ENCODE measurements at regions not wholly inside any gene's neighbourhood (a gene's known extent, or its start where the extent isn't known, plus 50 kb on each side); places are given as distances from the start of the nearest gene placed in this dataset.

DNA sequence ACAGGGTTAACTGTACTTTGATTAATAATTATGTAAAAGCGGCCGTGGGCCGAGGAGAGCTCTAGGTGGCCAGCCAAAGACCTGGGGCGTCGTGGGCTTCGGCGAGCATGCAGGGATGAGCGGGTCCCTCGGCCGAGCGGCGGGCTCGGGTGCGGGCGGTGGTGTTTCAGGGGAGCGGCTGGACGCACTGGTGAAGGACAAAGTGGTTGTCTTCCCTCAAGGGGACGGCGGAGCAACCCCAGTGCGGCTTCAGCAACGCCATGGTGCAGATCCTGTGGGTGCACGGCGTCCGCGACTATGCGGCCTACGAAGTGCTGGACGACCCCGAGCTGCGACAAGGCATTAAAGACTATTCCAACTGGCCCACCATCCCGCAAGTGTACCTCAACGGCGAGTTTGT lies 103.0 kb upstream of the C1GALT1C1 start:
- TF ChIP-seq, protein P1, sequence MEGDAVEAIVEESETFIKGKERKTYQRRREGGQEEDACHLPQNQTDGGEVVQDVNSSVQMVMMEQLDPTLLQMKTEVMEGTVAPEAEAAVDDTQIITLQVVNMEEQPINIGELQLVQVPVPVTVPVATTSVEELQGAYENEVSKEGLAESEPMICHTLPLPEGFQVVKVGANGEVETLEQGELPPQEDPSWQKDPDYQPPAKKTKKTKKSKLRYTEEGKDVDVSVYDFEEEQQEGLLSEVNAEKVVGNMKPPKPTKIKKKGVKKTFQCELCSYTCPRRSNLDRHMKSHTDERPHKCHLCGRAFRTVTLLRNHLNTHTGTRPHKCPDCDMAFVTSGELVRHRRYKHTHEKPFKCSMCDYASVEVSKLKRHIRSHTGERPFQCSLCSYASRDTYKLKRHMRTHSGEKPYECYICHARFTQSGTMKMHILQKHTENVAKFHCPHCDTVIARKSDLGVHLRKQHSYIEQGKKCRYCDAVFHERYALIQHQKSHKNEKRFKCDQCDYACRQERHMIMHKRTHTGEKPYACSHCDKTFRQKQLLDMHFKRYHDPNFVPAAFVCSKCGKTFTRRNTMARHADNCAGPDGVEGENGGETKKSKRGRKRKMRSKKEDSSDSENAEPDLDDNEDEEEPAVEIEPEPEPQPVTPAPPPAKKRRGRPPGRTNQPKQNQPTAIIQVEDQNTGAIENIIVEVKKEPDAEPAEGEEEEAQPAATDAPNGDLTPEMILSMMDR (IDR thresholded peaks at IDR 0.05): no peak
- TF ChIP-seq POLR2A (IDR thresholded peaks at IDR 0.05): no peak

Measured in thyroid gland (tissue), 4 donors.